ENCODE measurements at regions not wholly inside any gene's neighbourhood (a gene's known extent, or its start where the extent isn't known, plus 50 kb on each side); places are given as distances from the start of the nearest gene placed in this dataset.

GRCh38 chr4:135741583-135741982 is 1540.0 kb upstream of the PABPC4L start:
- ChIA-PET CTCF (no interaction called here), POLR2A (no interaction called here), SMC1A (ENCODE audit: uncharacterized antibody, unreplicated experiment) (no interaction called here), RAD21 (ENCODE audit: unreplicated experiment) (no interaction called here)
- Histone ChIP-seq H3K27ac (ENCODE audit: control insufficient read depth, insufficient read depth) (no peak overlapping the region), H3K79me2 (ENCODE audit: control insufficient read depth, insufficient read depth, low read length) (no peaks in the 10 kb centered on the region), H3K4me3 (no peak overlapping the region), H3K9me3 (replicated peaks; ENCODE audit: control insufficient read depth, insufficient read depth, low read length) (no peaks in the 10 kb centered on the region), H3K36me3 (ENCODE audit: control insufficient read depth in 2 of 2, insufficient read depth in 2 of 2, low read length in 1 of 2) (no peaks in the 10 kb centered on the region), H3K27me3 (replicated peaks in 1 of 2; ENCODE audit: control insufficient read depth in 2 of 2, insufficient read depth in 2 of 2, low read length in 1 of 2) (no peaks in the 10 kb centered on the region), H4K20me1 (ENCODE audit: control insufficient read depth, insufficient read depth) (no peaks in the 10 kb centered on the region), H2AFZ (ENCODE audit: control insufficient read depth, low read depth, low read length) (no peak overlapping the region), H3K4me2 (ENCODE audit: control insufficient read depth, insufficient read depth) (no peak overlapping the region), H3K9ac (ENCODE audit: control insufficient read depth, insufficient read depth, low read length) (no peak overlapping the region), H3K4me1 (ENCODE audit: control insufficient read depth, insufficient read depth, low read length) (no peaks in the 10 kb centered on the region)
- intact Hi-C loops (cut with micrococcal nuclease; ENCODE audit: unreplicated experiment) (no loop called here), in situ Hi-C loops (cut with MboI) (no loop called here)
- ATAC-seq (no peak), DNase-seq (ENCODE audit: low read depth, low spot score) (no peak), FAIRE-seq (no peak)
- WGBS (ENCODE audit: insufficient coverage, insufficient replicate concordance, low lambda C conversion rate, missing lambda C conversion rate), result 6% methylated on average over 5 of the region's 5 CpGs
- no peak for TF ChIP-seq IRF4 (IDR thresholded peaks at IDR 0.05; ENCODE audit: low read depth, low read length)
- TF ChIP-seq PRDM15 (CRISPR knock-in tag; IDR thresholded peaks at IDR 0.05), result no peak
- no peak for TF ChIP-seq SREBF2 (IDR thresholded peaks at IDR 0.05; ENCODE audit: low read length)
- TF ChIP-seq TARDBP (IDR thresholded peaks at IDR 0.05; ENCODE audit: borderline replicate concordance), result no peak
- no peak for TF ChIP-seq SMAD5 (IDR thresholded peaks at IDR 0.05; ENCODE audit: low read depth)
- no peak for TF ChIP-seq CHD4 (IDR thresholded peaks at IDR 0.05)
- TF ChIP-seq CHD1 (IDR thresholded peaks at IDR 0.05; ENCODE audit: low read depth, low read length), result no peak
- TF ChIP-seq ZNF622 (IDR thresholded peaks at IDR 0.05), result no peak
- no peak for TF ChIP-seq JUND (IDR thresholded peaks at IDR 0.05; ENCODE audit: low read depth, low read length)
- TF ChIP-seq LARP7 (IDR thresholded peaks at IDR 0.05), result no peak
- no peak for TF ChIP-seq USF1 (IDR thresholded peaks at IDR 0.05; ENCODE audit: borderline replicate concordance, extremely low read length, insufficient read depth, low read depth, low read length)
- TF ChIP-seq, protein P1, sequence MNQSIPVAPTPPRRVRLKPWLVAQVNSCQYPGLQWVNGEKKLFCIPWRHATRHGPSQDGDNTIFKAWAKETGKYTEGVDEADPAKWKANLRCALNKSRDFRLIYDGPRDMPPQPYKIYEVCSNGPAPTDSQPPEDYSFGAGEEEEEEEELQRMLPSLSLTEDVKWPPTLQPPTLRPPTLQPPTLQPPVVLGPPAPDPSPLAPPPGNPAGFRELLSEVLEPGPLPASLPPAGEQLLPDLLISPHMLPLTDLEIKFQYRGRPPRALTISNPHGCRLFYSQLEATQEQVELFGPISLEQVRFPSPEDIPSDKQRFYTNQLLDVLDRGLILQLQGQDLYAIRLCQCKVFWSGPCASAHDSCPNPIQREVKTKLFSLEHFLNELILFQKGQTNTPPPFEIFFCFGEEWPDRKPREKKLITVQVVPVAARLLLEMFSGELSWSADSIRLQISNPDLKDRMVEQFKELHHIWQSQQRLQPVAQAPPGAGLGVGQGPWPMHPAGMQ (IDR thresholded peaks at IDR 0.05; ENCODE audit: borderline replicate concordance), result no peak
- TF ChIP-seq POLR2AphosphoS5 (IDR thresholded peaks at IDR 0.05; ENCODE audit: low read length), result no peak
- no peak for TF ChIP-seq RBBP5 (conservative IDR thresholded peaks at IDR 0.05)
- no peak for TF ChIP-seq RB1 (IDR thresholded peaks at IDR 0.05; ENCODE audit: borderline replicate concordance)
- no peak for TF ChIP-seq DPF2 (IDR thresholded peaks at IDR 0.05)
- no peak for TF ChIP-seq ZNF274 (IDR thresholded peaks at IDR 0.05; ENCODE audit: insufficient read depth, insufficient read length)
- TF ChIP-seq NBN (IDR thresholded peaks at IDR 0.05), result no peak
- no TSS peak for BruUV-seq (replicated peaks)
